Activated T-cell treated with anti-CD3 and anti-CD28 coated beads, Interleukin-2, amount 50 U/mL, for 48 hours (primary cell): ENCODE measurements at regions not wholly inside any gene's neighbourhood (a gene's known extent, or its start where the extent isn't known, plus 50 kb on each side); places are given as distances from the start of the nearest gene placed in this dataset.

Experiments used
- DNase-seq, 2 experiments: peaks; one replicate each; pipeline ENCODE4 v3.0.0-alpha.2; 2020

DNA sequence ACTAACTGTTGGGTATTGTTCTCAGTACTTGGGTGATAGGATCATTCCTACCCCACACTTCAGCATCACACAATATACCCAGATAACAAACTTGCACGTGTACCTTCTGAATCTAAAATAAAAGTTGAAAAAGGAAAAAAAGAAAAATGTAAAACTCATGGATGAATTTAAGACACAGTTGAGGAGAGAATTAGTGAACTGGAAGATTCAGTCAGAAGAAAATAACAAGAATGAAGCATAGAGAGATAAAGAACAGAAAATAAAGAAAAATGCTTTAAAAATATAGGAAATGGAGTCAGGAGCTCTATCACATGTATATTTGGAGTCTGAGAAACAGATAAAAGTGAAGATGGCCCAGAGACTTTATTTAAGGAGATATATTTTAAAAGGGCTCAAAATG lies 90.4 kb upstream of the SALL3 start:
- no peak for DNase-seq

DNA sequence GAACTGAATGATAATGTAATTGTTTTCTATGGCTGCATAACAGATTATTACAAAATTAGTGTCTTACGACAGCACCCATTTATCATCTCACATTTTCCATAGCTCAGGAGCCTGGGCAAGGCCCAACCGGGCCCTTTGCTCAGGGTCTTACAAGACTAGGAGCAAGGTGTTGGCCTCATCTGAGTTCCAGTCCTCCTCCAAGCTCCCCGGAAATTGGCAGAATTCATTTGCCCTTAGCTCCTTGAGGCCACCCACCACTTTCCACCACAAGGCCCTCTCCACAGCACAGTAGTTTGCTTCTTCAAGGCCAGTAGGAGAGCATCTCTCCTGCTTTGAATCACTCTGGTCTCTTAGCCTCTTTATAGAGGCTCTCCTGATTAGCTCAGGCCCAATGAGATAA lies 89.2 kb upstream of the SALL3 start:
- DNase-seq, result no peak

DNA sequence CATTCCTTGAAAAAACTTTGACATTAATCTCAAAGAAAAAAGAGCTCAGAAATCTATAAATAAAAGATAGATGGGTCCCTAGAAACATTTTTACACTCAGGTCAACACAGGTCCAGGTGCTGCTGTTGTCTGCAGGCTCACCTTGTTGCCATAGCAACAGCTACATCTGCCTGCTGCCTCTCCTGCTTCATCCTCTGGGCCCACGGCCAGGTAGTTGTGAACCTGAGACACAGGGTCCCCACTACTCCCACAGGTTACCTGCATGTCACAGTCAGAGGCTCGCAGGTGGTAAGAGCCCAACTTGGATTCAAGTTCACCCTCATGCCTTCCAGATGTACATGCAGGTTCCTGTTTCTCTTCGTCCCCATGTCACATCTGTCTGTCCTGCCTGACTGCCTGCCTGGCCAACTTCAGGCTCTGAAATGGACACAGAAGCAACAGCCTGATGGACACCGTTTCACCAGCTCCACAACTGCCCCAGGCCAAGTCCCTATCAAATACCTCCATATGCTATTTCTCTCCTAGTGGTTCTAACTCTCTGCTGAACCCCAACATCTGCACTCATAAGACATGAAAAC lies 88.3 kb upstream of the SALL3 start:
- no peak for DNase-seq

- no peak for DNase-seq
Measured at GRCh38 chr18:78892177-78892576, 87.4 kb upstream of the SALL3 start.

DNA sequence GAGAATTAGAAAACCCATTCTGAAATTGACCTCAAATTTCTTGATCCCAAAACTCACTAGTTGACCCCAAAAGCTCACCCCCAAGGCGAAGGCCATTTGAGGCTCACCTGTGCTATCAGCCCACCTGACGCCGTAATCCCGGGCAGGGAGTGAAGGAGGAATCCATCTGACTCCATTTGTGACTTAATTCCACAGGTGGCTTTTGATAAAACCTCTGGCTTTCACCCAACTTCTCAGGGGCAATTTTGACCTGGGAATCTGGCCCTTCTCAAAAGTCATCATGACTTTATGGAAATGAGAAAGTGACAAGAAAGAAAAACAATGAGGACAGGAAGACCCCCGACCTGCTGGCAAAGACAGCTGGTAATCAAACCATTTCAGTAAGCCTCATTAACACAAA lies 86.9 kb upstream of the SALL3 start:
- DNase-seq, result no peak

DNA sequence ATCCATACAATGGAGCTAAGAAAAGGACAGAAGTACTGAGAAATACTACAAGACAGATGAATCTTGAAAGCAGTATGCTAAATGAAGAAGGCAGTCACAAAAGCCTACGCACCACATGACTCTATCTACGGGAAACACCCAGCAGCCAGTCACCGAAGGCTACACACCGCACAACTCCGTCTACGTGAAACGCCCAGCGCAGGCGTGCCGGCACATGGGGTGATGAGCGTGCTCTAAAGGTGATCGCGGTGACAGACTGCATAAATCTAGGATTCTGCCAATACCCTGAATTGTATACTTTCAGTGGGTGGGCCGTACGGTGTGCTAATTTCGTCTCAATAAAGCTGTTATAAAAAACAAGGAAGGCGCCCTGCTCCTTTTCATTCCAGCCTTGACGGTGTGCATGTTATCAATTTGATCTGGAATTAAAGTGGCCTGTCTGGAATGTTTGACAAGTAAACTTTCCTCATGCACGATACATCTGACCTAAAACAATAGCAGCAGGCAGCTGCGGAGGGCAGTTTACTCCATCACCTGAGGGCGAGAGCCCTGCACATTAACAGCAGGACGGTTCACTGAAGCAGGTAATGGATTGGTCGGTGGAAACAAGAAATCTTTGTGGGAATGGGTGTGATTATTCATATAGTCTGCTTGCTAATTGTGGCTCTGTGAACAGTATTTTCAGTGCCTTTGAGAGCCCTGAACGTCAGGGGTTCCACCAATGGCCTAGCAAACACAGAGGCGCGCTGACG lies 86.2 kb upstream of the SALL3 start:
- DNase-seq, result no peak

- DNase-seq, result no peak
Measured at GRCh38 chr18:78894033-78894305, 85.6 kb upstream of the SALL3 start.

GRCh38 chr18:78895207-78896001 lies 84.2 kb upstream of the SALL3 start:
- DNase-seq, result no peak

GRCh38 chr18:78896111-78896905 lies 83.3 kb upstream of the SALL3 start:
- no peak for DNase-seq

GRCh38 chr18:78898066-78898465 lies 81.6 kb upstream of the SALL3 start:
- no peak for DNase-seq

DNA sequence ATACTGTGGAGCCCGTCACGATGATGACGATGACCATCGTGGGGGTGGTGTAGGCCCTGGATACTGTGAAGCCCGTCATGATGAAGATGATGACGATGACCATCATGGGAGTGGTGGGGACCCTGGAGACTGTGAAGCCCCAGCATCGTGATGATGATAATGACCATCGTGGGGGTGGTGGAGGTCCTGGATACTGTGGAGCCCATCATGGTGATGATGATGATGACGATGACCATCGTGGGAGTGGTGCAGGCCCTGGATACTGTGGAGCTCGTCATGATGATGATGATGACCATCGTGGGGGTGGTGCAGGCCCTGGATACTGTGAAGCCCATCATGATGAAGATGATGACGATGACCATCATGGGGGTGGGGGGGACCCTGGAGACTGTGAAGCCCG lies 81.0 kb upstream of the SALL3 start:
- no peak for DNase-seq

DNA sequence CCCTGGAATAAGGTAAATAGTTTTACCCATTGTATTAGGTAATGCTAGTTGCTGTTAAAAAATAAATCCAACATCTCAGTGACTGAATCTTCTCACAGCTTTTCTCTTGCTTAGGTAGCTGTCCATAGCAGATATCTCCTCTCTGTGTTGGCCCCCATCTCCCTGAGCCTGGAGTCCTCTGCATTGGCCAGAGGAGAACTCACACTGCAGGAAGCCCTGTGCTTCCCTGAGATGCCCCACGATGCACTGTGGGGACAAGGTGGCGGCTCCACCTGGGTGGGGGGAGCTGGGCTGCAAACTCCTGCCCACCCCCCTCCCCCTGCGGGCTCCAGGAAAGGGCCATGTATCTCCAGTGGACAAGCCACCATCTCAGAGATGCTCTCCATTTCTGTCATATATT lies 80.4 kb upstream of the SALL3 start:
- DNase-seq, result no peak

DNA sequence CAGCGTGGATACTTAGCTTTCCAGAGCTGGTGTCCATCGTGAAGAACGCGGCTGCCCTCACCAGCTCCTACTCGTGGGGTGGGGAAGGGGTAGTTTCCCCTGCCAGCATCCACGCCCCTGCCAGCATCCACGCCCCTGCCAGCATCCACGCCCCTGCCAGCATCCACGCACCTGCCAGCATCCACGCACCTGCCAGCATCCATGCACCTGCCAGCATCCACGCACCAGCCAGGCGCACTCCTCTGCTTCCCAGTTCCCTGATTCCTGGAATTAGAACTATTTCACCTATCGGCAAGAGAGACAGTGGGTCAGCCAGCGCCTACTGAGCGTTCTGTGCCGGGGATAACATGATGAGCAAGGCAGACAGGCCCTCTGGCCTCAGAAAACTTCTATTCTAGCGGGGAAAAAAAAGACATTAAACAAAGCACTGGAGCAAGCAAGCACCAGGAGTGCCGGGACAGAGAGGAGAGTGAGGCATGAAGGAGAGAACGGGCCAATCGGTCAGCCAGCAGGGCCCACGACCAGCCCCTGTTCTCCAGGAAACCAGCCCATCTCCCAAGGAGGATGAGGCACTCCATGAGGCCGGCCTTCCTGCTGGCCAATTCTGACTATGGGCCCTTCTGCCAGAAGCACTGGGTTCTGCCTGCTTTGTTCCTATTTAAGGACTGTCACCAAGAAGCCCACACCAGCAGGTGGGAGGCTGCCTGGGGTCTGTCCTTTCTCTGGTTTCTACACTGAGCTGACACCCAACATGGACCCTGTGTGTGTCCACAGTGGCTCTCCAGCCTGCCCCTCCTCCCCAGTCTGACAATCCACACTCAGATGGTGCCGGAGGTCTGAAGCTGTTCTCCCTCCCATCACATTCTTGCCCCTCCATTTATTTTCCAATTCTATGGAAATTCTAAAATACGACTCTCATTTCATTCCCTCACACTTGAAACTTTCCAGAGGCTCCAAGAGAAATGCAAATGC lies 78.4 kb upstream of the SALL3 start:
- DNase-seq, result no peak

DNA sequence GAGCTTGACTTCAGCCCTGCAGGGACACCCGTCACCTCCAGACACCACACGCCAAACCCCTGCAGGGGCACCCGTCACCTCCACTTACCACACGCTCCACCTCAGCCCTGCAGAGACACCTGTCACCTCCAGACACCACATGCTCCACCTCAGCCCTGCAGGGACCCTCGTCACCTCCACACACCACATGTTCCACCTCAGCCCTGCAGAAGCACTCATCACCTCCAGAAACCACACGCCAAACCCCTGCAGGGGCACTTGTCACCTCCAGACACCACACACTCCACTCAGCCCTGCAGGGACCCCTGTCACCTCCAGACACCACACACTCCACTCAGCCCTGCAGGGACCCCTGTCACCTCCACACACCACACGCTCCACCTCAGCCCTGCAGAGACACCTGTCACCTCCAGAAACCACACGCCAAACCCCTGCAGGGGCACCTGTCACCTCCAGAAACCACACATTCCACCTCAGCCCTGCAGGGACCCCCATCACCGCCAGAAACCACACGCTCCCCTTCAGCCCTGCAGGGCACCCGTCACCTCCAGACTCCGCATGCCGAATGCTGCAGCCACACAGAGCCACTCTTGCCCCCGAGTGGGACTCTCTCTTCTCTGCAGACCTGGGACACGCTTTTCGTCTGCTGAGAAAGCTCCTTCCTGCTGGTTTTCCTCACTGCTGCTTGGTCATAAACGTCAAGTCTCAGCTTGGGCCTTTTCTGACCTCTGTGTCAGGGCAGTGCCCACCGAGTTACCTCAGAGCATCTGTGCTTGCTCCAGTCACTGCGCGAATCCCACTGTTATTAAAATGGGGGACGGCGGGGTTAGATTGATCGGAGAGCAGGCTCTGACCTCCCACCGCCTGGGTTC lies 77.5 kb upstream of the SALL3 start:
- DNase-seq, result no peak

- no peak for DNase-seq
Measured at GRCh38 chr18:78902795-78903435, 76.7 kb upstream of the SALL3 start.

GRCh38 chr18:78903436-78904178 lies 76.0 kb upstream of the SALL3 start:
- DNase-seq, result no peak

- no peak for DNase-seq
Measured at GRCh38 chr18:78904179-78904531, 75.5 kb upstream of the SALL3 start.

DNA sequence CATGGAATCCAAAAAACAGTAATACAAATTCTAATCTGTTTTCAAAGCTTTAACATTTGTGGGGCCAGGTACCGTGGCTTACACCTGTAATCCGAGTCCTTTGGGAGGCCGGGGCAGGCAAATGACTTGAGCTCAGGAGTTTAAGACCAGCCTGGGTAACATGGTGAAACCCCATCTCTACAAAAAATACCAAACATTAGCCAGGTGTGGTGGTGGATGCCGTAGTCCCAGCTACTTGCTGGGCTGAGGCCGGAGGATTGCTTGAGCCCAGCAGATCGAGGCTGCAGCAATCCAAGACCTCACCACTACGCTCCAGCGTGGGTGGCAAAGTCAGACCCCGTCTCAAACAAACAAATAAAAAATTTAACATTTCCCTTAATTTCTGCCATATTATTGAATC lies 74.3 kb upstream of the SALL3 start:
- DNase-seq, result no peak

GRCh38 chr18:78906066-78906465 lies 73.6 kb upstream of the SALL3 start:
- no peak for DNase-seq
